D721Med (cell line): ENCODE measurements at regions not wholly inside any gene's neighbourhood (a gene's known extent, or its start where the extent isn't known, plus 50 kb on each side); places are given as distances from the start of the nearest gene placed in this dataset.

Source experiments
- DNase-seq: peaks from one replicate; pipeline ENCODE4 v3.0.0; 2011; ENCODE audit warnings: low spot score; ENCODE audit not compliant: insufficient read length
- FAIRE-seq: peaks from 2 replicates; lab custom pipeline; 2011; peaks lifted over from hg19 to GRCh38; lab: Jason Lieb, UNC
- CTCF ChIP-seq: IDR thresholded peaks from 2 replicates; pipeline ENCODE4 v1.5.1; 2012; ENCODE audit warnings: mild to moderate bottlenecking, control low read depth; ENCODE audit not compliant: insufficient read depth; ENCODE audit errors: missing control alignments

- DNase-seq (no peak), FAIRE-seq (no peak)
- TF ChIP-seq CTCF: no peak
Observed at GRCh38 chr10:108254089-108254488, 1089.6 kb upstream of the SORCS1 start.

GRCh38 chr10:108252771-108253170 is 1088.3 kb upstream of the SORCS1 start:
- DNase-seq (no peak), FAIRE-seq (no peak)
- no peak for TF ChIP-seq CTCF

DNA sequence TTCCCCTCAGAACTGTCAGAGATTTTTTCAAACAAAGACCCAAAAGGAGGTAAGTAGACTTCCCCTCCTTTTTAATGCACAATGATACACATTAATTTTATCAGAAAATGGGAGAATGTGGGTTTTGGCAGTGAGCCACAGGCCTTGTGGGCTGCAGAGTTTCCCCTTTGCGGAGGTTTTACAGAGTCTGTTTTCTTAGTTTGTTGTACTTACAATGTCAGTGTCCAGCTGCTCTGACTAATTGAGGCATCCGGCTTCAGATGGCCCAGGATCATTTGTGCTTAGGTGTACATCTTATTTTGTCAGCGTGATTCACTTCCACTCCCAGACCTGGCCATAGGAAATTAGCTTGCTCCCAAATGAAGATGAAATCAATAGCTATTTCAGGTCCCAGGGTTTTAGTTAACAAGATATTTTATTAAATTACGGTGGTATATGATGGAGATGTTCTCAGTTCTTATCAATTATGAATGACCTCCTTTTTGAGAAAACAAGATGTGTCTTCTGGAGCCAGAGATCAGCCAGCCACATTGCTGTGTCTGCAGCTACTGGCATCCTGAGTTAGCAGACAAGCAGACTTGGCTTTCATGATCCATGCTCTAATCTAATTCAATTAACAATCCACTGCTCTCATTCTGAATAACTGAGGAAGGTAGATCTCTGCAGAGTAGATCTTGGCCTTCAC is 1086.6 kb upstream of the SORCS1 start:
- DNase-seq (no peak), FAIRE-seq (no peak)
- no peak for TF ChIP-seq CTCF

GRCh38 chr10:108249940-108250339 is 1085.4 kb upstream of the SORCS1 start:
- TF ChIP-seq CTCF: peak; percentile 8
- no peak for FAIRE-seq
- DNase-seq: no peak

DNA sequence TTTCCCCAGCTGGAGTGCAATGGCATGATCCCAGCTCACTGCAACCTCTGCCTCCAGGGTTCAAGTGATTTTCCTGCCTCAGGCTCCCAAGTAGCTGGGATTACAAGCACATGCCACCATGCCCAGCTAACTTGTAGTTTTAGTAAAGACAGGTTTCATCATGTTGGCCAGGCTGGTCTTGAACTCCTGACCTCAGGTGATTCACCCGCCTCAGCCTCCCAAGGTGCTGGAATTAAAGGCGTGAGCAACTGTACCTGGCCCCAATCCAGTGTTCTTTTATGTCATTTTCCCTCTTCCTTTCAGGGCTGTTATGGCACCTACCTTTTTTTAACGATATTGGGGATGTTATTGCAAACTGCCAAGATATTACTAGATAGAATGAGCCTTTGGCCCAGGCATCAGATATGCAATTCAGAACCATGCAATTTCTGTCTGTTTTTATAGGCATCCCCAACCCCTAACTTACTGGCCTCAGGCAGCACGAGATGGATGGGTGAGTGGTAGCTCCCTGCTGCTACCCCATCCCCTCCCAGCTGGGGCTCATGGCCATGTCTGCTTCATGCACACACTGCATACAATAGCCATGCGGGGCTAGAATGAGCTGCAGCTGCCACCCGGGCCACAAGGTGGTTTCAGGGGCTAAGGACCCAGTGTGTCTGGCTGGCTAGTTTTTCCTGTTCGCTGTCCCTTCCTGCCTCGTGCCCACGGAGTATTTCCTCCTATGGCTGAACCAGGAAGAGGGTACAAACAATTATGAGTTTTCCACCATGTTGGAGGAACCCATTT is 1080.1 kb upstream of the SORCS1 start:
- TF ChIP-seq CTCF: no peak
- FAIRE-seq (no peak), DNase-seq (no peak)

GRCh38 chr10:108241166-108241565 is 1076.7 kb upstream of the SORCS1 start:
- DNase-seq: no peak
- no peak for TF ChIP-seq CTCF
- FAIRE-seq: no peak

DNA sequence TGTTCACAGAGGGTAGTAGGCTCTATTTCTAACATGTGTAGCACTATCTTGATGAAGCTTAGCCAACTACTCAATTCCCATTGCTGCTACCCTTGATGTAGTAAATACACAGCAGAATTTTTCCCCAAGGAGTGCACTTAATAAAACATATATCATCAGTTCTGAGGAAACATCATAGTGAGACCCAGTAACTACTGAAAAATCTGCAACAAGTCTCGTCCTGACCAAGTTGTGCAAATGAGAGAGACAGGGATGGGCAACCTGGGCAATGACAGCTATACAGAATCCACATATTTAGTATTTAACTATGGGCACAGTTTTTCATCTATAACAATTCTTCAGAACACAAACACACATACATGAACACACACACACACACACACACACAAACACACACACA is 1073.8 kb upstream of the SORCS1 start:
- no peak for TF ChIP-seq CTCF
- no peak for DNase-seq
- no peak for FAIRE-seq
